Kidney epithelial cell (primary cell): ENCODE measurements at regions not wholly inside any gene's neighbourhood (a gene's known extent, or its start where the extent isn't known, plus 50 kb on each side); places are given as distances from the start of the nearest gene placed in this dataset.

Source experiments
- DNase-seq: peaks from one replicate; pipeline ENCODE4 v3.0.0-alpha.2; 2010; ENCODE audit warnings: low read depth
- H3K27me3 ChIP-seq: 2 replicates; pipeline ENCODE4 v1.6.0; 2011; ENCODE audit warnings: low read length; ENCODE audit not compliant: control insufficient read depth, insufficient read depth
- H3K36me3 ChIP-seq: 2 replicates; pipeline ENCODE4 v1.5.1; 2011; ENCODE audit warnings: low read length; ENCODE audit not compliant: control insufficient read depth, insufficient read depth
- H3K4me3 ChIP-seq: 2 replicates; pipeline ENCODE4 v1.5.1; 2011; ENCODE audit warnings: low read depth, mild to moderate bottlenecking, control low read depth, low read length
- TF ChIP-seq, protein P1 (sequence below): IDR thresholded peaks from 2 replicates; pipeline ENCODE4 v1.5.1; 2011; ENCODE audit warnings: mild to moderate bottlenecking, moderate library complexity, low read length, control low read depth, inconsistent platforms; ENCODE audit not compliant: insufficient read depth, poor library complexity, severe bottlenecking

DNA sequence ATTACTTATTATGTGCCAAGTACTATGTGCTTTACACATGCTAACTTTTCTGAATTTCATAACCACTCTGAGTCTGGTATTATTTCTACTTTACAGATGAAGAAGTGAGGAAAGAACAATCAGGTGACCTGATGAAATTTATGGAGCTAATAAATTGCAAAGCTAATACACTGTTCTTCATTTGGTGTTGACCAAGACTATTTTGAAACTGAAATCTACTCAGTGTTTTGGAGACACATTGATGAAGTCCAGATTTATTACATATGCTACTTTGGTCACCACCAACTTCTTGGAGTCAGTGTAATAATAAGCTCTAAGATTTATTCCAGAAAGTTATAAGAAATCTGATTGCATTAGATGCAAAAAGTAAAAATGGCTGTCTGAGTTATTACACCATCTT is 637.9 kb downstream of the FAT4 start:
- no peak overlapping the region for H3K4me3 ChIP-seq
- no peaks in the 10 kb centered on the region for H3K27me3 ChIP-seq
- TF ChIP-seq, protein P1, sequence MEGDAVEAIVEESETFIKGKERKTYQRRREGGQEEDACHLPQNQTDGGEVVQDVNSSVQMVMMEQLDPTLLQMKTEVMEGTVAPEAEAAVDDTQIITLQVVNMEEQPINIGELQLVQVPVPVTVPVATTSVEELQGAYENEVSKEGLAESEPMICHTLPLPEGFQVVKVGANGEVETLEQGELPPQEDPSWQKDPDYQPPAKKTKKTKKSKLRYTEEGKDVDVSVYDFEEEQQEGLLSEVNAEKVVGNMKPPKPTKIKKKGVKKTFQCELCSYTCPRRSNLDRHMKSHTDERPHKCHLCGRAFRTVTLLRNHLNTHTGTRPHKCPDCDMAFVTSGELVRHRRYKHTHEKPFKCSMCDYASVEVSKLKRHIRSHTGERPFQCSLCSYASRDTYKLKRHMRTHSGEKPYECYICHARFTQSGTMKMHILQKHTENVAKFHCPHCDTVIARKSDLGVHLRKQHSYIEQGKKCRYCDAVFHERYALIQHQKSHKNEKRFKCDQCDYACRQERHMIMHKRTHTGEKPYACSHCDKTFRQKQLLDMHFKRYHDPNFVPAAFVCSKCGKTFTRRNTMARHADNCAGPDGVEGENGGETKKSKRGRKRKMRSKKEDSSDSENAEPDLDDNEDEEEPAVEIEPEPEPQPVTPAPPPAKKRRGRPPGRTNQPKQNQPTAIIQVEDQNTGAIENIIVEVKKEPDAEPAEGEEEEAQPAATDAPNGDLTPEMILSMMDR, result no peak
- H3K36me3 ChIP-seq, result no peaks in the 10 kb centered on the region
- no peak for DNase-seq

DNA sequence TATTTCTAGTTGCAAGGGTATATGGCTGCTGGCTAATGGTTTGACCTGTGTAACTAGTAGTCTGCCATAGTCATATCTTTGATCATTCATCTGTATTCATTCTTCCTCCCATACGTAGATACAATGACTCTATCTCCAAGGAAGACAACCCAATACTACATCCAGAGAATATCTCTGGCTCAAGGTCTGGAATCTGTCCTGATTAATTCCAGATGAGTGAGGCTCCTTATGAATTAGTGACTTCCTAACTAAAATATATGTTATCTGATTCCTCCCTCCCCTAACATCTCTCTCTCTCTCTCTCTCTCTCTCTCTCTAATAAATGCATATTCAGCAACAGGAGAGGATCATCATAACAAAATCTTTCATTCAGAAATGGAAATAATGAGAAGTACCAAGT is 641.5 kb downstream of the FAT4 start:
- Histone ChIP-seq H3K27me3 (no peaks in the 10 kb centered on the region), H3K36me3 (no peaks in the 10 kb centered on the region), H3K4me3 (no peak overlapping the region)
- TF ChIP-seq, protein P1, result no peak
- no peak for DNase-seq

DNA sequence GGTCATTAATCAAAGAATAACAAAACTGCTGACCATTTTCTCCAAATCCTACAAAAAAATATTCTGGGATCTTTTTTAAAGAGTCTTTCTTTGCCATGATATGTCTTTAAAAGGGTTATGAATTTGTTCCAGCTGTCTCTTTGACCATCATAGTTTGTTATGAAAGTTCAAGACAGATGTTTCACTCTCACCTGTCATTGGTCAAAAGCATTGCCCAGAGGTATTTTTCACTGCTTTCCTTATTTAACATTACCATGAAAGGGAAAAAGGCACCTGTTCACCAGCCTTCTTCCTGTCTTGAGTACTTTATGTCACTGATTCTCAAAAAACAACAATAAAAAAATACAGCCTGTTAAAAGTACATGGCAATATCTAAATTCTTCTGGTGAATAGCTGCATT is 643.8 kb downstream of the FAT4 start:
- Histone ChIP-seq H3K27me3 (no peaks in the 10 kb centered on the region), H3K4me3 (no peak overlapping the region), H3K36me3 (no peaks in the 10 kb centered on the region)
- no peak for DNase-seq
- TF ChIP-seq, protein P1, result no peak

DNA sequence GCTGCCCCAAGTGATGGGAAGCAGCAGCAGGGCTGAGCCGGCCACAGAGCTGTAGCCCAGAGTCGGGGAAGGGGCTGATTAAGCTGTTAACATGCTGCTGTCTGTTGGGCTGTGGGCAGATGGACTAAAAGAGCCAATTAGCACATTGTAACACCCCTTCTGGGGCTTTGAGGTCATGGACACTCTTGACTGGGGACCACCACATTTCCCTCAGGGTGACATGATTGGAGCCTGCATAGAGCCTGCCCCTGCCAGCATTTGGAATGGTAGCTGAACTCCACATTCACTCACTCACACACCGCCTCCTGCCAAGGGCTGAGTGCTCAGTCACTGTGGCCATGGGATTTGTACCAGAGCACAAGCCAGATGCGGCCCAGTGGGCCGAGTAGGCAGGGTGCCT is 646.9 kb downstream of the FAT4 start:
- Histone ChIP-seq H3K36me3 (no peaks in the 10 kb centered on the region), H3K27me3 (no peaks in the 10 kb centered on the region), H3K4me3 (no peak overlapping the region)
- TF ChIP-seq, protein P1, result no peak
- DNase-seq, result no peak

DNA sequence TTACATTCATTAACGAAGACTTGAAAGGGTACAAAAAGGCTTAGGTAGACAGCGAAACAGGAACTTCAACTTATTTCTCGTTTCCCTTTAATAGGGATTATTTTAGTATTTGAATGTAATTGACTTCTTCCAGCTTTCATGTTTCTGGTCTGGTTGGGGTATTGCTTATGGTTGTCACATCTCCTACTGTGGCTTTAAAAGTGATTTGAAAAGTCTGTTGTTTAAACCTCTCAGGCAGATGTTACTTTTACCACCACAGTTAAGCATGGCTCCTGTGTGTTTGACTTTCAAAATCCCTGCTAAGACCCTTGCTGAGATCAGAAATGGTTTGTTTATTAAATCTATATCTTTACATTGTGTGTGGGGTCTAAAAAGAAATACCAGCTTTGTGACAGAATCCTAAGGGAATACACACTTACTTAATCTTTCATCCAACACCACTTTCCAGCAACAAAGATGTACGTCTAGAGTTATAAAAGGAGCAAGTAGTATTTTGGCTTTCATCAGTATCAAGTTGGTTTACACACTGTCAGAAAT is 661.2 kb downstream of the FAT4 start:
- Histone ChIP-seq H3K36me3 (no peaks in the 10 kb centered on the region), H3K4me3 (no peak overlapping the region), H3K27me3 (no peaks in the 10 kb centered on the region)
- no peak for DNase-seq
- TF ChIP-seq, protein P1, result no peak

DNA sequence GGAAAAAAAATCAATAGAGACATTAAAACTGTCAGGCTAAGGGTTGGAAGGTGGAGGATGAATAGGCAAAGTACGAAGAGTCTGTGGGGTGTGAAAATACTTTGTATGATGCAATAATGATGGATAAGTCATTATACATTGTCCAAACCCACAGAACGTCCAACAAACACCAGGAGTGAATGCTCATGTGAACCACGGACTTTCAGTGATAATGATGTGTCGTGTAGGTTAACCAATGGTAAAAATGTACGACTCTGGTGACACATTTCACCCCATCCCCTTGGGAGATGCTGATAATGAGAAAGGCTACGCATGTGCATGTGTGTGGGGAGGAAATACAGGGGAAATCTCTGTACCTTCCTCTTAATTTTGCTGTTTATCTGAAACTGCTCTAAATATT is 665.2 kb downstream of the FAT4 start:
- TF ChIP-seq, protein P1, result no peak
- no peak for DNase-seq
- Histone ChIP-seq H3K36me3 (no peaks in the 10 kb centered on the region), H3K4me3 (no peak overlapping the region), H3K27me3 (no peaks in the 10 kb centered on the region)
